Uterus (tissue), 2 donors: ENCODE measurements at regions not wholly inside any gene's neighbourhood (a gene's known extent, or its start where the extent isn't known, plus 50 kb on each side); places are given as distances from the start of the nearest gene placed in this dataset.

ENCODE experiments used
- CTCF ChIP-seq, 4 experiments: fragments of 200-600 bp in 2 of 4; fragments of 450-650 bp in 2 of 4; sonication (generic) in 2 of 4; IDR thresholded peaks; one replicate each; pipeline ENCODE4 v1.5.1; 2016 to 2019; ENCODE audit warnings: antibody characterized with exemption in 4 of 4, mild to moderate bottlenecking in 2 of 4, moderate library complexity in 1 of 4
- POLR2A ChIP-seq, 2 donors: fragments of 450-650 bp; IDR thresholded peaks; one replicate each; pipeline ENCODE4 v1.6.1; 2016; ENCODE audit warnings: antibody characterized with exemption in 2 of 2, mild to moderate bottlenecking in 1 of 2, moderate library complexity in 1 of 2

- TF ChIP-seq CTCF (IDR thresholded peaks at IDR 0.05), result no peak
- no peak for TF ChIP-seq POLR2A (IDR thresholded peaks at IDR 0.05)
Observed at GRCh38 chr2:17276220-17276619, 242.0 kb downstream of the RAD51AP2 start.
